ENCODE measurements at regions not wholly inside any gene's neighbourhood (a gene's known extent, or its start where the extent isn't known, plus 50 kb on each side); places are given as distances from the start of the nearest gene placed in this dataset.

- Histone ChIP-seq H3K4me2 (ENCODE audit: low read length) (no peak overlapping the region), H3K79me2 (ENCODE audit: insufficient read depth, low read depth, low read length) (no peaks in the 10 kb centered on the region), H2AFZ (ENCODE audit: low read length) (no peak overlapping the region), H3K4me1 (ENCODE audit: insufficient read depth, low read length, poor library complexity, severe bottlenecking) (no peaks in the 10 kb centered on the region), H3K4me3 (ENCODE audit: low read depth, low read length, poor library complexity, severe bottlenecking) (no peak overlapping the region), H4K20me1 (ENCODE audit: insufficient read depth, low read length) (no peaks in the 10 kb centered on the region), H3K9me3 (ENCODE audit: low read length) (no peaks in the 10 kb centered on the region), H3K9me2 (ENCODE audit: insufficient read depth, low read length) (no peaks in the 10 kb centered on the region), H3K36me3 (ENCODE audit: insufficient read depth, low read length) (no peaks in the 10 kb centered on the region), H3K27ac (ENCODE audit: low read depth, low read length, poor library complexity, severe bottlenecking) (no peak overlapping the region)
- TF ChIP-seq CTCF (conservative IDR thresholded peaks at IDR 0.05; ENCODE audit: low read length) (no peak), EZH2phosphoT487 (IDR thresholded peaks at IDR 0.05; ENCODE audit: borderline replicate concordance, low read depth, low read length) (no peak)
- CTCF ChIA-PET (ENCODE audit: unreplicated experiment), result no interaction called here
- intact Hi-C loops (cut with micrococcal nuclease; ENCODE audit: unreplicated experiment), result no loop called here
- DNase-seq (ENCODE audit: low spot score), result no peak
- POLR2A ChIA-PET, result interaction anchor here (0.6 to 1.0 kb wide), 3 partner anchors 100 to 583 kb away, joined by 3 to 5 read pairs (median 3); no protein-coding TSS in a partner anchor
- BruUV-seq (replicated peaks), result no TSS peak
Observed at GRCh38 chr2:12313445-12314126, 403.1 kb upstream of the TRIB2 start.

- BruUV-seq (replicated peaks), result no TSS peak
- H4K20me1 ChIP-seq (ENCODE audit: insufficient read depth, low read length), result no peaks in the 10 kb centered on the region
- no peak overlapping the region for H3K4me2 ChIP-seq (ENCODE audit: low read length)
- no peak for DNase-seq (ENCODE audit: low spot score)
- ChIA-PET POLR2A (interaction anchor here (0.6 to 1.0 kb wide), 3 partner anchors 100 to 582 kb away, joined by 3 to 5 read pairs (median 3); no protein-coding TSS in a partner anchor), CTCF (ENCODE audit: unreplicated experiment) (no interaction called here)
- TF ChIP-seq CTCF (conservative IDR thresholded peaks at IDR 0.05; ENCODE audit: low read length) (no peak), EZH2phosphoT487 (IDR thresholded peaks at IDR 0.05; ENCODE audit: borderline replicate concordance, low read depth, low read length) (no peak)
- intact Hi-C loops (cut with micrococcal nuclease; ENCODE audit: unreplicated experiment), result no loop called here
- no peaks in the 10 kb centered on the region for H3K79me2 ChIP-seq (ENCODE audit: insufficient read depth, low read depth, low read length)
- no peaks in the 10 kb centered on the region for H3K4me1 ChIP-seq (ENCODE audit: insufficient read depth, low read length, poor library complexity, severe bottlenecking)
- H3K27ac ChIP-seq (ENCODE audit: low read depth, low read length, poor library complexity, severe bottlenecking), result no peak overlapping the region
- no peak overlapping the region for H3K4me3 ChIP-seq (ENCODE audit: low read depth, low read length, poor library complexity, severe bottlenecking)
- H3K9me3 ChIP-seq (ENCODE audit: low read length), result no peaks in the 10 kb centered on the region
- no peaks in the 10 kb centered on the region for H3K9me2 ChIP-seq (ENCODE audit: insufficient read depth, low read length)
- H3K36me3 ChIP-seq (ENCODE audit: insufficient read depth, low read length), result no peaks in the 10 kb centered on the region
- H2AFZ ChIP-seq (ENCODE audit: low read length), result no peak overlapping the region
Observed at GRCh38 chr2:12314127-12314760, 402.5 kb upstream of the TRIB2 start.

- H4K20me1 ChIP-seq (ENCODE audit: insufficient read depth, low read length), result no peaks in the 10 kb centered on the region
- H2AFZ ChIP-seq (ENCODE audit: low read length), result no peak overlapping the region
- no peak for TF ChIP-seq EZH2phosphoT487 (IDR thresholded peaks at IDR 0.05; ENCODE audit: borderline replicate concordance, low read depth, low read length)
- TF ChIP-seq CTCF (conservative IDR thresholded peaks at IDR 0.05; ENCODE audit: low read length), result no peak
- H3K4me1 ChIP-seq (ENCODE audit: insufficient read depth, low read length, poor library complexity, severe bottlenecking), result no peaks in the 10 kb centered on the region
- no peaks in the 10 kb centered on the region for H3K9me2 ChIP-seq (ENCODE audit: insufficient read depth, low read length)
- H3K4me2 ChIP-seq (ENCODE audit: low read length), result no peak overlapping the region
- H3K79me2 ChIP-seq (ENCODE audit: insufficient read depth, low read depth, low read length), result no peaks in the 10 kb centered on the region
- no peaks in the 10 kb centered on the region for H3K36me3 ChIP-seq (ENCODE audit: insufficient read depth, low read length)
- ChIA-PET CTCF (ENCODE audit: unreplicated experiment) (no interaction called here), POLR2A (no interaction called here)
- BruUV-seq (replicated peaks), result no TSS peak
- H3K9me3 ChIP-seq (ENCODE audit: low read length), result no peaks in the 10 kb centered on the region
- no peak overlapping the region for H3K27ac ChIP-seq (ENCODE audit: low read depth, low read length, poor library complexity, severe bottlenecking)
- no peak overlapping the region for H3K4me3 ChIP-seq (ENCODE audit: low read depth, low read length, poor library complexity, severe bottlenecking)
- no peak for DNase-seq (ENCODE audit: low spot score)
- intact Hi-C loops (cut with micrococcal nuclease; ENCODE audit: unreplicated experiment), result no loop called here
Observed at GRCh38 chr2:12315224-12315623, 401.5 kb upstream of the TRIB2 start.
